Thyroid gland (tissue), 4 donors: ENCODE measurements at regions not wholly inside any gene's neighbourhood (a gene's known extent, or its start where the extent isn't known, plus 50 kb on each side); places are given as distances from the start of the nearest gene placed in this dataset.

Source experiments
- DNase-seq, 2 donors: peaks; one replicate each; pipeline ENCODE4 v3.0.0-alpha.2; 2019
- H3K27ac ChIP-seq, 3 donors: fragments of 200-600 bp; sonication (generic); 1 replicate in 2 of 3; 2 replicates in 1 of 3; pipeline ENCODE4 v1.5.1; 2016 to 2019; ENCODE audit warnings: mild to moderate bottlenecking in 1 of 3, moderate library complexity in 1 of 3
- H3K27me3 ChIP-seq: fragments of 200-600 bp; sonication (generic); one replicate; pipeline ENCODE4 v1.5.1; 2019
- H3K36me3 ChIP-seq, 2 donors: fragments of 200-600 bp; sonication (generic); one replicate each; pipeline ENCODE4 v1.5.1; 2016 to 2019
- H3K4me1 ChIP-seq, 2 donors: fragments of 200-600 bp; sonication (generic); one replicate each; pipeline ENCODE4 v1.5.1; 2017 to 2019
- H3K4me3 ChIP-seq, 3 donors: fragments of 200-600 bp; sonication (generic); replicated peaks in 1 of 3; 1 replicate in 2 of 3; 2 replicates in 1 of 3; pipeline ENCODE4 v1.5.1; 2016; ENCODE audit warnings: mild to moderate bottlenecking in 1 of 3
- H3K9me3 ChIP-seq: fragments of 200-600 bp; sonication (generic); one replicate; pipeline ENCODE4 v1.5.1; 2017
- POLR2A ChIP-seq, 2 donors: fragments of 450-650 bp; IDR thresholded peaks; one replicate each; pipeline ENCODE4 v1.6.1; 2017; ENCODE audit warnings: antibody characterized with exemption in 2 of 2, mild to moderate bottlenecking in 2 of 2, moderate library complexity in 1 of 2
- WGBS, 2 donors: methylation state at CpG; one replicate each; pipeline ENCODE4 v1.1.5; 2017; 5-methylcytosine and 5-hydroxymethylcytosine counted together
- intact Hi-C: fragments of 100-400 bp; cut with DNase I; formaldehyde crosslinking; loops from one replicate; pipeline ENCODE4 v1.15.1; 2023
- TF ChIP-seq, protein P1 (sequence below), 6 experiments: fragments of 200-600 bp in 3 of 6; fragments of 450-650 bp in 3 of 6; sonication (generic) in 3 of 6; IDR thresholded peaks; one replicate each; pipeline ENCODE4 v1.5.1; 2016 to 2019; ENCODE audit warnings: antibody characterized with exemption in 6 of 6, mild to moderate bottlenecking in 2 of 6, inconsistent platforms in 1 of 6, moderate library complexity in 1 of 6

GRCh38 chr17:17416400-17417360, 60.1 kb upstream of the MED9 start:
- TF ChIP-seq, protein P1, sequence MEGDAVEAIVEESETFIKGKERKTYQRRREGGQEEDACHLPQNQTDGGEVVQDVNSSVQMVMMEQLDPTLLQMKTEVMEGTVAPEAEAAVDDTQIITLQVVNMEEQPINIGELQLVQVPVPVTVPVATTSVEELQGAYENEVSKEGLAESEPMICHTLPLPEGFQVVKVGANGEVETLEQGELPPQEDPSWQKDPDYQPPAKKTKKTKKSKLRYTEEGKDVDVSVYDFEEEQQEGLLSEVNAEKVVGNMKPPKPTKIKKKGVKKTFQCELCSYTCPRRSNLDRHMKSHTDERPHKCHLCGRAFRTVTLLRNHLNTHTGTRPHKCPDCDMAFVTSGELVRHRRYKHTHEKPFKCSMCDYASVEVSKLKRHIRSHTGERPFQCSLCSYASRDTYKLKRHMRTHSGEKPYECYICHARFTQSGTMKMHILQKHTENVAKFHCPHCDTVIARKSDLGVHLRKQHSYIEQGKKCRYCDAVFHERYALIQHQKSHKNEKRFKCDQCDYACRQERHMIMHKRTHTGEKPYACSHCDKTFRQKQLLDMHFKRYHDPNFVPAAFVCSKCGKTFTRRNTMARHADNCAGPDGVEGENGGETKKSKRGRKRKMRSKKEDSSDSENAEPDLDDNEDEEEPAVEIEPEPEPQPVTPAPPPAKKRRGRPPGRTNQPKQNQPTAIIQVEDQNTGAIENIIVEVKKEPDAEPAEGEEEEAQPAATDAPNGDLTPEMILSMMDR (IDR thresholded peaks at IDR 0.05) = no peak
- TF ChIP-seq POLR2A (IDR thresholded peaks at IDR 0.05) = peak in 1 of 2 donors; percentile 66
- peak; percentile 72 to 79 for DNase-seq
- 80 to 81% methylated on average over 15 to 16 of the region's 16 CpGs for WGBS, 2 donors
- Histone ChIP-seq H3K36me3 (no peaks in the 10 kb centered on the region), H3K27ac (peak overlapping the region; percentile 78 to 92 (median 78)), H3K4me1 (peaks cover 51 to 59% of the 10 kb centered on the region in 2 donors), H3K4me3 (no peak overlapping the region), H3K9me3 (no peaks in the 10 kb centered on the region), H3K27me3 (no peaks in the 10 kb centered on the region)
- intact Hi-C loops = loop anchor here (10.0 kb wide), 1 partner anchor 58 kb away; the partner anchor contains the start of gene MED9

DNA sequence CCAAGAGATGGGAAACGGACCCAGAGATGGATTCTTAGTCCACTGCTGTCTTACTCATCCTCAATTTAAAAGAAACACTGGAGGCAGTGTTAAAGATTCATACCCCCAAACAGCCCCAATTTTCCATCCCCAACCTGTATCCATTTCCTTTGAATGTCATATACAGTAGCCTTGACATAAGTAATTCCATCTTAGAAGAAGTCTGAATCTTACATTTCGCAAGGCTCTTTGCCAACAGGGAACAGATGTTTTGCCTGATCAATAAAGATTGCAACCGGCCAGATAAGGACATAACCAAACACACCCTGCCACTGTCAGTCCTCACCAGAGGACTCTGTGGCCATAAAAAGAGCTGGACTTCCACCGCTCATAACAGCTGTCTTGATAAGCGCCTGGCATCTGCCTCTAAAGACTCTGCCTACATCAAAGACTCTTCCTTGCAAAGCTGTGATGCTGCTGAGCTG, 59.0 kb upstream of the MED9 start:
- H3K4me3 ChIP-seq = no peak overlapping the region
- H3K4me1 ChIP-seq = peaks cover 51 to 59% of the 10 kb centered on the region in 2 donors
- no peak for DNase-seq
- peak overlapping the region; percentile 78 to 92 (median 78) for H3K27ac ChIP-seq
- no peaks in the 10 kb centered on the region for H3K36me3 ChIP-seq
- H3K27me3 ChIP-seq = no peaks in the 10 kb centered on the region
- intact Hi-C loops = loop anchor here (10.0 kb wide), 1 partner anchor 57 kb away; the partner anchor contains the start of gene MED9
- WGBS, 2 donors = 96% methylated on average over 5 of the region's 5 CpGs
- H3K9me3 ChIP-seq = no peaks in the 10 kb centered on the region
- TF ChIP-seq, protein P1 (IDR thresholded peaks at IDR 0.05) = no peak
- TF ChIP-seq POLR2A (IDR thresholded peaks at IDR 0.05) = no peak

DNA sequence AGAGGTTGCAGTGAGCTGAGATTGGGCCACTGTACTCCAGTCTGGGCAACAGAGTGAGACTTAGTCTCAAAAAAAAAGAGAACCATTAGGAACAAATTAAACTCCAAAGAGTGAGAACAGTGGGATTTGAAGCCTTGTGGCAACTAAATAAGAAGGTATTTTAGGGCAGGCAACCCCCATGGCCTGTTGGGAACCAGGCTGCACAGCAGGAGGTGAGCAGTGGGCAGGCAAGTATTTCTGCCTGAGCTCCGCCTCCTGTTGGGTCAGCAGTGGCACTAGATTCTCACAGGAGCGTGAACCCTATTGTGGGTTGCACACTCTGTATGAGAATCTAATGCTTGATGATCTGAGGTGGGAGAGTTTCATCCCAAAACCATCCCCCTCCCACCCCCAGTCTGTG, 57.6 kb upstream of the MED9 start:
- TF ChIP-seq, protein P1 (IDR thresholded peaks at IDR 0.05) = no peak
- no peak for TF ChIP-seq POLR2A (IDR thresholded peaks at IDR 0.05)
- intact Hi-C loops = loop anchor here (10.0 kb wide), 1 partner anchor 56 kb away; the partner anchor contains the start of gene MED9
- no peaks in the 10 kb centered on the region for H3K36me3 ChIP-seq
- H3K4me3 ChIP-seq = no peak overlapping the region
- H3K4me1 ChIP-seq = peaks cover 47 to 52% of the 10 kb centered on the region in 2 donors
- 93 to 100% methylated on average over 2 of the region's 2 CpGs for WGBS, 2 donors
- DNase-seq = peak in 1 of 2 donors; percentile 30
- H3K27me3 ChIP-seq = no peaks in the 10 kb centered on the region
- H3K27ac ChIP-seq = peak overlapping the region; percentile 77 to 79 (median 78)
- no peaks in the 10 kb centered on the region for H3K9me3 ChIP-seq

DNA sequence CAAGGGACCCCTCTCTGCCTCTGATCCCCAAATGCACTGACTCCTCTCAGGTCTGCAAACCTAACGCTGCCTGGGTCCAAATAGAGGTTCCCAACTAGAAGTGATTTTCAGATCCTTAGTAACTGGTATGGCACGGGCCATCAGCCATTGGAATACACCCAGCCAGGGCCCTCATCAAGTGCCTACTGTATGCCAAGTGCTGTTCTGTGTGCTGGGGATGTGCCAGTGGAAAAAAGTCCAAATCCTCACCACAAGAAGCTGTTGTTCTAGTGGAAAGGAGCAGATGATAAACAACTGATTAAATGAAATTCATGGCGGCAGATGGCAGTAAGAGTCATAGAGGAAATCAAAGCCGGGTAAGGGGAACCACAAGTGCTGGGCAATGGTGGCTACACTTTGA, 57.2 kb upstream of the MED9 start:
- peak; percentile 81 to 82 for DNase-seq
- intact Hi-C loops = loop anchor here (10.0 kb wide), 1 partner anchor 55 kb away; the partner anchor contains the start of gene MED9
- Histone ChIP-seq H3K4me1 (peaks cover 42 to 48% of the 10 kb centered on the region in 2 donors), H3K27me3 (no peaks in the 10 kb centered on the region), H3K36me3 (no peaks in the 10 kb centered on the region), H3K9me3 (no peaks in the 10 kb centered on the region), H3K27ac (peak overlapping the region; percentile 77 to 79 (median 78)), H3K4me3 (no peak overlapping the region)
- TF ChIP-seq, protein P1 (IDR thresholded peaks at IDR 0.05) = no peak
- no peak for TF ChIP-seq POLR2A (IDR thresholded peaks at IDR 0.05)
- 61 to 66% methylated on average over 4 of the region's 4 CpGs for WGBS, 2 donors
